Astrocyte (in vitro differentiated cells and primary cell): ENCODE measurements at regions not wholly inside any gene's neighbourhood (a gene's known extent, or its start where the extent isn't known, plus 50 kb on each side); places are given as distances from the start of the nearest gene placed in this dataset.

Source experiments
- EZH2 ChIP-seq: IDR thresholded peaks from 2 replicates; pipeline ENCODE4 v1.6.1; 2012; ENCODE audit warnings: mild to moderate bottlenecking, low read length, inconsistent platforms; ENCODE audit not compliant: insufficient read depth
- TF ChIP-seq, protein P1 (sequence below): IDR thresholded peaks from 2 replicates; pipeline ENCODE4 v1.5.1; 2011; ENCODE audit warnings: low read depth, mild to moderate bottlenecking, inconsistent platforms, low read length, moderate library complexity; ENCODE audit not compliant: insufficient read depth

DNA sequence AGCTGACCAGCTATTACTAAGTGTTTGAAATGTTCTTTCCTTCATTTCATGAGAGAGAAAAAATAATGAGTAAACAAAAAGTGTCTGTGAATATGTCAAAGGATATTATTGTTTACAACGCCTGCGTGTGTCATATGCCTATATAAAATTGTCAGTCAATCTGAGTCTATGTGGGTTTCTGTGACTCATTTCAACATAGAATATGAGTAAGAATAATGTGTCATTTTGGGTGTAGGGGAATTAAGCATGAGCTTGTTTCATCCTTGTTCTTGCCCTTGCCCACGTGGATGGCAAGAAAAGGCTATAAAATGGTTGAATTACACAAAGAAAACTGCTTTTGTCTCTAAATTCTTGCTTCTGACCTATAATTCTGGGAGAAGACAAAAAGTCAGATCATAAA is 466.0 kb downstream of the PTH2R start:
- TF ChIP-seq, protein P1, sequence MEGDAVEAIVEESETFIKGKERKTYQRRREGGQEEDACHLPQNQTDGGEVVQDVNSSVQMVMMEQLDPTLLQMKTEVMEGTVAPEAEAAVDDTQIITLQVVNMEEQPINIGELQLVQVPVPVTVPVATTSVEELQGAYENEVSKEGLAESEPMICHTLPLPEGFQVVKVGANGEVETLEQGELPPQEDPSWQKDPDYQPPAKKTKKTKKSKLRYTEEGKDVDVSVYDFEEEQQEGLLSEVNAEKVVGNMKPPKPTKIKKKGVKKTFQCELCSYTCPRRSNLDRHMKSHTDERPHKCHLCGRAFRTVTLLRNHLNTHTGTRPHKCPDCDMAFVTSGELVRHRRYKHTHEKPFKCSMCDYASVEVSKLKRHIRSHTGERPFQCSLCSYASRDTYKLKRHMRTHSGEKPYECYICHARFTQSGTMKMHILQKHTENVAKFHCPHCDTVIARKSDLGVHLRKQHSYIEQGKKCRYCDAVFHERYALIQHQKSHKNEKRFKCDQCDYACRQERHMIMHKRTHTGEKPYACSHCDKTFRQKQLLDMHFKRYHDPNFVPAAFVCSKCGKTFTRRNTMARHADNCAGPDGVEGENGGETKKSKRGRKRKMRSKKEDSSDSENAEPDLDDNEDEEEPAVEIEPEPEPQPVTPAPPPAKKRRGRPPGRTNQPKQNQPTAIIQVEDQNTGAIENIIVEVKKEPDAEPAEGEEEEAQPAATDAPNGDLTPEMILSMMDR = no peak
- no peak for TF ChIP-seq EZH2
